ENCODE measurements at regions not wholly inside any gene's neighbourhood (a gene's known extent, or its start where the extent isn't known, plus 50 kb on each side); places are given as distances from the start of the nearest gene placed in this dataset.

GRCh38 chr9:85303757-85304134 is 438.0 kb downstream of the AGTPBP1 start:
- TF ChIP-seq CTCF (conservative IDR thresholded peaks at IDR 0.05): no peak
- no peak for TF ChIP-seq ZFX (IDR thresholded peaks at IDR 0.05)
